Effector memory CD4-positive, alpha-beta T cell (primary cell): ENCODE measurements at regions not wholly inside any gene's neighbourhood (a gene's known extent, or its start where the extent isn't known, plus 50 kb on each side); places are given as distances from the start of the nearest gene placed in this dataset.

Experiments used
- DNase-seq, 3 donors: peaks; one replicate each; pipeline ENCODE4 v3.0.0-alpha.2; 2020
- H3K27ac ChIP-seq: 2 replicates; pipeline ENCODE4 v1.7.0; 2013; ENCODE audit warnings: mild to moderate bottlenecking, low read length, moderate library complexity; ENCODE audit not compliant: insufficient read depth, poor library complexity, severe bottlenecking
- H3K27me3 ChIP-seq: replicated peaks from 2 replicates; pipeline ENCODE4 v1.7.0; 2013; ENCODE audit warnings: mild to moderate bottlenecking, low read length; ENCODE audit not compliant: insufficient read depth, control insufficient read depth, poor library complexity, severe bottlenecking
- H3K36me3 ChIP-seq: 2 replicates; pipeline ENCODE4 v1.7.0; 2013; ENCODE audit warnings: mild to moderate bottlenecking, low read length, moderate library complexity; ENCODE audit not compliant: control insufficient read depth, insufficient read depth
- H3K4me1 ChIP-seq: 2 replicates; pipeline ENCODE4 v1.7.0; 2013; ENCODE audit warnings: low read length, mild to moderate bottlenecking; ENCODE audit not compliant: control insufficient read depth, insufficient read depth, poor library complexity, severe bottlenecking
- H3K4me3 ChIP-seq: 2 replicates; pipeline ENCODE4 v1.7.0; 2013; ENCODE audit warnings: low read length, low read depth, mild to moderate bottlenecking; ENCODE audit not compliant: insufficient read depth, poor library complexity, severe bottlenecking
- H3K9me3 ChIP-seq: 2 replicates; pipeline ENCODE4 v1.7.0; 2013; ENCODE audit warnings: mild to moderate bottlenecking, low read length, moderate library complexity; ENCODE audit not compliant: control insufficient read depth

GRCh38 chr5:159439002-159439401, 108.7 kb upstream of the IL12B start:
- no peaks in the 10 kb centered on the region for H3K4me1 ChIP-seq
- no peak overlapping the region for H3K4me3 ChIP-seq
- no peak for DNase-seq
- H3K36me3 ChIP-seq, result no peaks in the 10 kb centered on the region
- H3K27me3 ChIP-seq, result no peaks in the 10 kb centered on the region
- H3K9me3 ChIP-seq, result no peaks in the 10 kb centered on the region
- H3K27ac ChIP-seq, result no peak overlapping the region

GRCh38 chr5:159440235-159440634, 109.9 kb upstream of the IL12B start:
- H3K27ac ChIP-seq, result no peak overlapping the region
- no peaks in the 10 kb centered on the region for H3K4me1 ChIP-seq
- no peak for DNase-seq
- no peaks in the 10 kb centered on the region for H3K9me3 ChIP-seq
- no peaks in the 10 kb centered on the region for H3K27me3 ChIP-seq
- no peaks in the 10 kb centered on the region for H3K36me3 ChIP-seq
- no peak overlapping the region for H3K4me3 ChIP-seq

- no peak for DNase-seq
- no peaks in the 10 kb centered on the region for H3K36me3 ChIP-seq
- no peaks in the 10 kb centered on the region for H3K4me1 ChIP-seq
- no peaks in the 10 kb centered on the region for H3K9me3 ChIP-seq
- no peak overlapping the region for H3K27ac ChIP-seq
- H3K4me3 ChIP-seq, result no peak overlapping the region
- no peaks in the 10 kb centered on the region for H3K27me3 ChIP-seq
These were observed 110.7 kb upstream of the IL12B start for GRCh38 chr5:159440968-159441367.

GRCh38 chr5:159441441-159441840, 111.2 kb upstream of the IL12B start:
- H3K27ac ChIP-seq, result no peak overlapping the region
- H3K9me3 ChIP-seq, result no peaks in the 10 kb centered on the region
- H3K36me3 ChIP-seq, result no peaks in the 10 kb centered on the region
- no peak for DNase-seq
- no peaks in the 10 kb centered on the region for H3K4me1 ChIP-seq
- H3K4me3 ChIP-seq, result no peak overlapping the region
- no peaks in the 10 kb centered on the region for H3K27me3 ChIP-seq

GRCh38 chr5:159442206-159442850, 112.0 kb upstream of the IL12B start:
- Histone ChIP-seq H3K36me3 (no peaks in the 10 kb centered on the region), H3K27me3 (no peaks in the 10 kb centered on the region), H3K4me3 (no peak overlapping the region), H3K9me3 (no peaks in the 10 kb centered on the region), H3K27ac (no peak overlapping the region), H3K4me1 (no peaks in the 10 kb centered on the region)
- DNase-seq, result no peak

- H3K4me1 ChIP-seq, result no peaks in the 10 kb centered on the region
- no peak overlapping the region for H3K4me3 ChIP-seq
- H3K27ac ChIP-seq, result no peak overlapping the region
- H3K9me3 ChIP-seq, result no peaks in the 10 kb centered on the region
- H3K36me3 ChIP-seq, result no peaks in the 10 kb centered on the region
- no peaks in the 10 kb centered on the region for H3K27me3 ChIP-seq
- no peak for DNase-seq
These were observed 114.3 kb upstream of the IL12B start for GRCh38 chr5:159444441-159445082.

GRCh38 chr5:159447116-159447515, 116.8 kb upstream of the IL12B start:
- DNase-seq, result no peak
- no peaks in the 10 kb centered on the region for H3K36me3 ChIP-seq
- no peak overlapping the region for H3K27ac ChIP-seq
- H3K9me3 ChIP-seq, result no peaks in the 10 kb centered on the region
- no peaks in the 10 kb centered on the region for H3K4me1 ChIP-seq
- H3K27me3 ChIP-seq, result no peaks in the 10 kb centered on the region
- no peak overlapping the region for H3K4me3 ChIP-seq

- Histone ChIP-seq H3K36me3 (no peaks in the 10 kb centered on the region), H3K27ac (no peak overlapping the region), H3K27me3 (no peaks in the 10 kb centered on the region), H3K4me3 (no peak overlapping the region), H3K4me1 (no peaks in the 10 kb centered on the region), H3K9me3 (no peaks in the 10 kb centered on the region)
- DNase-seq, result no peak
These were observed 118.6 kb upstream of the IL12B start for GRCh38 chr5:159448841-159449407.

- Histone ChIP-seq H3K9me3 (no peaks in the 10 kb centered on the region), H3K36me3 (no peaks in the 10 kb centered on the region), H3K4me1 (no peaks in the 10 kb centered on the region), H3K27ac (no peak overlapping the region), H3K4me3 (no peak overlapping the region), H3K27me3 (no peaks in the 10 kb centered on the region)
- DNase-seq, result no peak
These were observed 119.6 kb upstream of the IL12B start for GRCh38 chr5:159449925-159450324.

- no peak overlapping the region for H3K27ac ChIP-seq
These were observed 120.1 kb upstream of the IL12B start for GRCh38 chr5:159450417-159450816.

More at GRCh38 chr5:159450417-159450816, 120.1 kb upstream of the IL12B start:
- no peak for DNase-seq
- Histone ChIP-seq H3K9me3 (no peaks in the 10 kb centered on the region), H3K36me3 (no peaks in the 10 kb centered on the region), H3K4me1 (no peaks in the 10 kb centered on the region), H3K4me3 (no peak overlapping the region), H3K27me3 (no peaks in the 10 kb centered on the region)
